Chondrocyte (in vitro differentiated cells): ENCODE measurements at regions not wholly inside any gene's neighbourhood (a gene's known extent, or its start where the extent isn't known, plus 50 kb on each side); places are given as distances from the start of the nearest gene placed in this dataset.

ENCODE experiments used
- DNase-seq: peaks from one replicate; pipeline ENCODE4 v3.0.0; 2021; ENCODE audit warnings: mixed read lengths, low spot score
- H3K27ac Mint-ChIP-seq: one replicate; pipeline ENCODE4 v1.8.0; 2021; ENCODE audit warnings: mild to moderate bottlenecking, moderate library complexity, mixed read lengths; ENCODE audit not compliant: unreplicated experiment
- H3K27me3 Mint-ChIP-seq: 2 replicates; pipeline ENCODE4 v1.8.0; 2021; ENCODE audit warnings: low read depth, mixed read lengths
- H3K36me3 Mint-ChIP-seq: 2 replicates; pipeline ENCODE4 v1.8.0; 2021; ENCODE audit warnings: low read depth, mixed read lengths
- H3K4me1 Mint-ChIP-seq: 2 replicates; pipeline ENCODE4 v1.8.0; 2021; ENCODE audit warnings: low read depth, mild to moderate bottlenecking, mixed read lengths
- H3K4me3 Mint-ChIP-seq: one replicate; pipeline ENCODE4 v1.8.0; 2021; ENCODE audit warnings: mild to moderate bottlenecking, moderate library complexity, mixed read lengths; ENCODE audit not compliant: unreplicated experiment
- H3K9me3 Mint-ChIP-seq: 2 replicates; pipeline ENCODE4 v1.8.0; 2021; ENCODE audit warnings: low read depth, mixed read lengths
- TF ChIP-seq, protein P1 (sequence below): fragments of 200-600 bp; sonication (generic); IDR thresholded peaks from 2 replicates; pipeline ENCODE4 v1.5.0; 2021; ENCODE audit warnings: antibody characterized with exemption, mild to moderate bottlenecking, moderate library complexity

DNA sequence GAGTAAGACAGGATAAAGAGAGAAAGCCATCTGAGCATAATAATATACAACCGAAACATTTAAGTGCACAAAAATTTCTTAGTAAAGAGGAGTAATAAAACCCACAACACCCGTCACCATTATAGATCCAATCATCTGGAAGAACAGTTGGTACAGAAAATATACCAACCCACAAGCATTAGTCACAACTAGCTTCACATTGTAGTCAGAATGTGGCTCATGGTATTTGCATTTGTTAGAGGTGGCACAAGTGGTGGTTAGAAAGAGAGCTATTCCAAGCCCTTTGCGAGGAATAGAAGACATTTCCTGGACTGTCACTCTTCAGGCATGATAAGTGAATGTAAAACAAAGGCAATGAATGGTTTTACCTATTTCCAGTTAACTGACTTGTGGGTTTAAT is 677.5 kb upstream of the ST8SIA4 start:
- Mint-ChIP-seq H3K4me1 (no peaks in the 10 kb centered on the region), H3K4me3 (no peak overlapping the region), H3K27ac (no peak overlapping the region), H3K9me3 (no peaks in the 10 kb centered on the region), H3K36me3 (no peaks in the 10 kb centered on the region), H3K27me3 (peaks cover 5% of the 10 kb centered on the region)
- TF ChIP-seq, protein P1, sequence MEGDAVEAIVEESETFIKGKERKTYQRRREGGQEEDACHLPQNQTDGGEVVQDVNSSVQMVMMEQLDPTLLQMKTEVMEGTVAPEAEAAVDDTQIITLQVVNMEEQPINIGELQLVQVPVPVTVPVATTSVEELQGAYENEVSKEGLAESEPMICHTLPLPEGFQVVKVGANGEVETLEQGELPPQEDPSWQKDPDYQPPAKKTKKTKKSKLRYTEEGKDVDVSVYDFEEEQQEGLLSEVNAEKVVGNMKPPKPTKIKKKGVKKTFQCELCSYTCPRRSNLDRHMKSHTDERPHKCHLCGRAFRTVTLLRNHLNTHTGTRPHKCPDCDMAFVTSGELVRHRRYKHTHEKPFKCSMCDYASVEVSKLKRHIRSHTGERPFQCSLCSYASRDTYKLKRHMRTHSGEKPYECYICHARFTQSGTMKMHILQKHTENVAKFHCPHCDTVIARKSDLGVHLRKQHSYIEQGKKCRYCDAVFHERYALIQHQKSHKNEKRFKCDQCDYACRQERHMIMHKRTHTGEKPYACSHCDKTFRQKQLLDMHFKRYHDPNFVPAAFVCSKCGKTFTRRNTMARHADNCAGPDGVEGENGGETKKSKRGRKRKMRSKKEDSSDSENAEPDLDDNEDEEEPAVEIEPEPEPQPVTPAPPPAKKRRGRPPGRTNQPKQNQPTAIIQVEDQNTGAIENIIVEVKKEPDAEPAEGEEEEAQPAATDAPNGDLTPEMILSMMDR = no peak
- DNase-seq = no peak

DNA sequence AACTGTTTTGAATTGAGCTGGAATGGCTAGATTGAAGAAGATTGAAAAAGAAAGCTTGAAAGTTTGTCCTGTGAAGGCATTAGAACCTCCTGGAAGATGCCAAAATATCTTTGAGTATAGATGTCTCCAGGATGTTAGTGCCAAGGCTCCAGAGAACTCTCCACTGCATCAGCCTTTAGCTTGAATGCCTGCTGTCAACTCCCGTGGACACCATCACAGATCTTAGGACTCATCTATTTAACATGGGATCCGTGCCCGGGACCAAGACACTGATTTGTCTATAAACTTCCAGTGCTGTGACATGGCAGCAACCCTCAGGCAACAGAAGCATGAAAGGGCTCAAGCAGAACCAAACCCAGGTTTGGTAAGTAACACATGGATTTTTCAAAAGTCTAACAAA is 670.9 kb upstream of the ST8SIA4 start:
- Mint-ChIP-seq H3K36me3 (no peaks in the 10 kb centered on the region), H3K27ac (no peak overlapping the region), H3K4me3 (no peak overlapping the region), H3K4me1 (no peaks in the 10 kb centered on the region), H3K27me3 (no peaks in the 10 kb centered on the region), H3K9me3 (no peaks in the 10 kb centered on the region)
- DNase-seq = no peak
- TF ChIP-seq, protein P1 = no peak

DNA sequence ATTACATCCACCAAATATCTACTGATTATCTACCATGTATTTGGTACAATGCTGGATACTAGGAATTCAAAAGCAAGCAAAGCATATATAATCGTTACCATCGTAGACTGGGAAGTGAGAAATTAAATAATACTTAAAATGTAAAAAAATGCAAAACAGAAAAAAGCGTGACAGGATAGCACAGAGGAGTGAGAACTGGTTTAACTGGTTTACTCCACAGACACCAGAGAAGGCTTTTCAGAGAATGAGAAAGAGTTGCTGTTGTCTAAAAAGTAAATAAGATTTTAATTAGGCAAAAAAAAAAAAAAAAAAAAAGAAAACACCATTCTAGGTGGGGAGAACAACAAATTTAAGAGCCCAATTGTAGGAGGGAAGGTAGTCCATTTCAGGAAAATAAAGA is 657.9 kb upstream of the ST8SIA4 start:
- Mint-ChIP-seq H3K27me3 (no peaks in the 10 kb centered on the region), H3K9me3 (peaks cover 15% of the 10 kb centered on the region), H3K4me3 (no peak overlapping the region), H3K27ac (no peak overlapping the region), H3K36me3 (peaks cover 2% of the 10 kb centered on the region), H3K4me1 (no peaks in the 10 kb centered on the region)
- TF ChIP-seq, protein P1 = no peak
- DNase-seq = no peak

DNA sequence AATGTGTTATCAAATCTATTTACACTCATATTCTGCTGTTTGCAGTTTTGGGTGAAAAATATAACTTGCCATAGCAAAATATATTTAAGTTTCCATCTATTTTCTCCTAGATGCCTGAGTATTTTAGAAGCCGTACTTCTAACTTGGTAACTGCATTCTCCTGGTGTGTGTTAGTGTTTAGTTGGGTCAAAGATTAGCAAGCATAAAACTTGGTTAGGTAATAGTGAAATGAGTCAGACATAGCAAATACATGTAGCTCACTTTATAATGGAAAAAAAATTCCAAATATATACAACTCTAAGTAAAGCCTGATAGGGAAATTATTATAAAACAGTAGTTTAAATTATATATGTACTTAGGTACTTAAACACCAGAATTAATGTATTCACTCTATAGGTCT is 640.7 kb upstream of the ST8SIA4 start:
- Mint-ChIP-seq H3K36me3 (no peaks in the 10 kb centered on the region), H3K4me1 (no peaks in the 10 kb centered on the region), H3K27me3 (peaks cover 2% of the 10 kb centered on the region), H3K27ac (no peak overlapping the region), H3K4me3 (no peak overlapping the region), H3K9me3 (no peaks in the 10 kb centered on the region)
- no peak for DNase-seq
- TF ChIP-seq, protein P1 = no peak

DNA sequence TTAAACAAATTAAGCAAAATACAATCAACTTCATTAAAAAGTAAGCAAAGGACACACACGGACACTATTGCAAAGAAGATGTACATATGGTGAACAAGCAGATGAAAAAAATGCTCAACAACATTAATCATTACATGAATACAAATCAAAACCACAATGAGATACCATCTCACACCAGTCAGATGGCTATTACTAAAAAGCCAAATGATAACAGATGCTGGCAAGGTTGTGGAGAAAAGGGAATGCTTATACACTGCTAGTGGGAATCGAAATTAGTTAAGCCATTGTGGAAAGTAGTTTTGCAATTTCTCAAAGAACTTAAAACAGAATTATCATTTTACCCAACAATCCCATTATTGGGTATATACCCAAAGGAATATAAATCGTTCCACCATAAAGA is 636.2 kb upstream of the ST8SIA4 start:
- Mint-ChIP-seq H3K27ac (no peak overlapping the region), H3K4me3 (no peak overlapping the region), H3K27me3 (no peaks in the 10 kb centered on the region), H3K9me3 (peaks cover 14% of the 10 kb centered on the region), H3K4me1 (no peaks in the 10 kb centered on the region), H3K36me3 (no peaks in the 10 kb centered on the region)
- TF ChIP-seq, protein P1 = no peak
- no peak for DNase-seq
